Globus pallidus (tissue), 1 donor: ENCODE measurements at regions not wholly inside any gene's neighbourhood (a gene's known extent, or its start where the extent isn't known, plus 50 kb on each side); places are given as distances from the start of the nearest gene placed in this dataset.
"Not testable (repeated sequence)": the region's sequence is repeated elsewhere in the genome, so short reads cannot be mapped to it uniquely, and the experiment has no call there.

Experiments used
- DNase-seq: peaks from one replicate; pipeline ENCODE4 v3.0.0-alpha.2; 2015; ENCODE audit warnings: low spot score

DNA sequence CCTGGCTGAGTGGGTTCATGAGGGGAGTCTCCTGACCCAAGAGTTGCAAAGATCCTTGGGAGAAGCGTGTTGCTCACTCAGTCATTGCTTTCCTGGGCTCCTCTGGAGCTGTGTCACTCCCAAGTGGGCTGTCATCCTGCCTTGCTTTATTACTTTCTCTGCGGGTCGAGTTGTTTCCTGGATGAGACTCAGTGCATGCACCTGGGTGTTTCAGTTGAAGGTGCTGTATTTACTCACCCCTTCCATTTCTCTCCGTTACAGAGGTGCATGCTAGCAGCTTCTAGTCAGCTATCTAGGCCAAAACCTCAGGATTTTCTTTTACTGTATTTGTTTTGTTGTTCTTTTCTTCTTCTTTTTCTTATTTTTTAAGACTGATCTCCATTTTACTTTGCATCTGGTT lies 785.5 kb upstream of the EDIL3 start:
- DNase-seq = no peak

DNA sequence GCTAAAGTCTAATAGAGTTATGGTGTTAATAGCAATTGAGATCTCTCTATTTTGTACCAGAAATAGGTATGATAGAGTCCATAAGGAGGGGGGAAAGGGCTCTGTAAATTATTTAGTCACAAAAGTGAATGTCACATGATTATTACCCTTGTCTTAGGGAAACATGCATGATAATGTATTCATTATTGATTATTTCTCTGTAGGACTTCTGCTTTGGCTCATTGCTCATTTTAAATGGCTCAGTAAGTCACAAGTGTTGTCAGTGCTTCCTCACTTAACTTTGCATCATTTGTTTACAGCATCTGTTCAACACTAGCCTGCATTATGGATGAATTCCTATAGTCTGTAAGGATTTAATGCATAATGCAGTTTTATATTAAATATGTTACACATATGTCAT lies 788.8 kb upstream of the EDIL3 start:
- no peak for DNase-seq

DNA sequence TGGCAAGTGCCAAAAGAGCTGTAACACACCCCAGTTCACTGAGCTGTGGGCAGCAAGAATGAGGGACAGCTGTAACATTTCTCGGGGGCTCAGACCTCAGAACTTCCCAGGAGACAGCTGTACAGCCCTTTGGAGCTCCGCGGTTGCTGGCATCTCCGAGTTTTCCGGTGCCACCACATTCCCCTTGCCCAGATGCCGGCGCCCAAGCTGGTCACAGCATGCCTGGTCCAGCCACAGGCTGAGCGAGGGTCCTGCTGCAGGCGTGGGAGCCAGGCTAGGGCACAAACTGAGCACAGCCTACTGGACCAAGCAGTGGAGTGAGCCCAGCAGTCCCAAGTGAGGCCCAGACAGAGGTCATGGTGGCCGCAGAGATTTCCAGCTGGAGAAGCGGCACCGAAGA lies 797.7 kb upstream of the EDIL3 start:
- no peak for DNase-seq

DNA sequence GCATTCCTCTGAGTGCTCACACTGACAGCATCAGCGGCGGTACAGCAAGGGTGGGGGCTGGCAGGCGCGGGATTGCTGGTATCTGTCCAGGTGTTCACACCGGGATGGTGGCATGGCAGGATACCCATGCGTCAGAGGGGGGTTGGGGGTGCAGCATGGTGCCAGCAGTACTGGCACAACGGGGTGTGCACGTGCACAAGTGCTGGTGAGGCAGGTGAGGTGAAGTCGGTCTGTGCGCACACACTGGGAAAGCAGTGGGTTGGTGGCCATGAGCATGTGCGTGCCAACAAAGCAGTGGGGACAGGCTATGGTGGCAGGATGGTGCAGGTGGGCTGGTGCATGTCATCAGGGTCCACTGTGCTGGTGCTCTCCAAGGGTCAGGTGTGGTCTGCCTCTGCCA lies 819.6 kb upstream of the EDIL3 start:
- DNase-seq = no peak

DNA sequence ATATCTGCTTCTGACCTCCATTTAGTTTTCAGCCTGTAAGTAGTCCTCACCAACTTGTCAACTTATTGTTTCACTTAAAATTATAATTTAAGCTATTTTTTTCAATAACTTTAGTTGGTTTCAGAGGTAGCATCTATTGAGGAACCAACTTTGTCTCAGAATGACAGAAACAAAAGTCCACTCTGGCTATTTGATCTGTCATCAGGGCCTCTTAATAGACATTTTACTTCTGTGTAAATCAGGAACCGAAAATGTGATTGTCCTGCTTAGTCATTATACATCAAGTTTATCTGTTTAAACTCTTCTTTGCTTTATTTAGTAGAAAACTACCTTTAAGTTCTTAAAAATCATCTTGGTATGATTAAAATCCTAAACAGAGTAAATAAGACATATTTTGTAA lies 820.8 kb upstream of the EDIL3 start:
- no peak for DNase-seq

DNA sequence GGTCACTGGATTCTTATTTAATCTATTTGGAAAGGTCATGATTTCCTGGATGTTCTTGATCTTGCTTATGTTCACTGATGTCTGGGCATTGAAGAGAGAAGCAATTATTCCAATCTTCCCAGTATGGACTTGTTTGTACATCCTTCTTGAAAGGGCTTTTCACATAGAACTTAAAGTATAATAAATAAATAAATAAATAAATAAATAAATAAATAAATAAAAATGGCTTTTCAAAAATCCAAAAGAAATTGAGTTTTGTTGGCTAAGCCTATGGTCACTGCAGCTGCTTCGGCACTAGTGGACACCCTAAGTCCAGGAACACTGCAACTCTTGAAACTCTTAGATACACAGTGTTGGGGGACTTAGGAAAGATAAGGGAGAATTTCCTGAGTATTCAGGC lies 840.7 kb upstream of the EDIL3 start:
- DNase-seq = no peak

DNA sequence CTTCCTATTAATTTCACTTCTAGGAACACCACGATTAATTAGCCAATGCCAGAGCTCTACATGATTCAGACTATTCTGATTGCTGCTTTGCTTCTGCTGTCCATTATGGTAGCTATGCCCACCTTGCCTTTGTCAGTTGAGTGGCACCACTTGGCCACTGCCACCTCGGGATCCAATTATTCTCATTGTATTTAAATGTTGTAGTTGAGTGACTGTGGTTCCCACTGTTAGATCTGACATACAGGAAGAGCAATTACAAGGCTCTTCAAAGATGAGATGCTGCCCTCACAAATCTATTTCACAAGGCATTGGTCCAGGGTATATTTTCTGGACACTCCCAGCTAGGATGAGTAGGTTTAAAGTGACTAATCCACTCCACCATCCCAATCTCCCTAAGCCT lies 864.5 kb upstream of the EDIL3 start:
- no peak for DNase-seq

DNA sequence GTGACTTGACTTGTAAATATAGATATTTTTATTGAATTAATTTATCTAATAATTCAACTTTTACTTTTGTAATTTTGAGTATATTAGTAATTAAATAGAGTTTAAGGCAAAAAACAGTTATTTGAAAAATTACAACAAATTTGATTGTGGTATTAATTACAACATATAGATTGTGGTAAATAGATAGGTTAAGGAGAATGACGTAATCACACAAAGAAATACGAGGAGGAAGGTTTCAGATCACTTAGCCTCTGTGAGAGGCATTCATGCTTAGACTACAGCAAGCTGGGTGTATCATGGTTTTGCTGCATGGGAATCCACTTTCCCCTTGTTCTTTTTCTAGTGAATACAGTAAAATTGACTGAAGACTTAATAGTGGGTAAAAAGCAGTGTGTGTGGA lies 878.4 kb upstream of the EDIL3 start:
- DNase-seq = no peak

DNA sequence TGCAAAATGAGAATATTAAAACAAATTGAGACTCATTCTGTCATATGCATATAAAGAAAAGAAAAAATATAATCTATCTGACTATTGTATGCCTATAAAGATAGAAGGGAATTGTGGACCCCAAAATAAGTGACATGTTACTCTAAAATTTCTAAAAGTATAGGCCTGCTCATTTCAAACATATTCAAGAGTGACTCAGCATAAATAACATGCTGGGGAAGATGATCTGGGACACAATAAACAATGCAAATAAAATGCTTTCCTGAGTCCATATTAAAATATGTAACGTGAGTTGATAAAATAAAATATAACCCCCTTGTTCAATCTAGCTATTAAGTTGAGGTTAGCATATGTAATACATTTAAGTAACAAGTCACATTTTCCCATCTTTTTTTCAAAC lies 882.0 kb upstream of the EDIL3 start:
- no peak for DNase-seq

DNA sequence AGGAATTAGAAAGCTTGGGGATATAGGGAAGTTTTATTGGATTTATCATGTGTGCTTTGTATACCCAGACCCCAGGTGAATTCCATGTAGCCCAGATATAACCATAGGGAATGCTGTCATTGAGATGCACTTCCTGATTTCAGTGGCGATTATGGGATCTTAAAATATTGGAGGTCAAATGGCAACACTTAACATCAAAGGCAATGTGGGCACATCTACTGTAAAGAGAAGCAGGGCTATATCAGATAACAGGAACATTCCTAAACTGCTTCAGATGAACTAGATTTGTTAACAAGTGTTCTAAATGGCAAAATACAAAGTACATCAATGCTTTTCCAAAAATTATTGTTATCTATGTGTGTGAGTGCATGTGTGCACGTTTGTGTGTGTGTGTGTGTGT lies 883.5 kb upstream of the EDIL3 start:
- no peak for DNase-seq

DNA sequence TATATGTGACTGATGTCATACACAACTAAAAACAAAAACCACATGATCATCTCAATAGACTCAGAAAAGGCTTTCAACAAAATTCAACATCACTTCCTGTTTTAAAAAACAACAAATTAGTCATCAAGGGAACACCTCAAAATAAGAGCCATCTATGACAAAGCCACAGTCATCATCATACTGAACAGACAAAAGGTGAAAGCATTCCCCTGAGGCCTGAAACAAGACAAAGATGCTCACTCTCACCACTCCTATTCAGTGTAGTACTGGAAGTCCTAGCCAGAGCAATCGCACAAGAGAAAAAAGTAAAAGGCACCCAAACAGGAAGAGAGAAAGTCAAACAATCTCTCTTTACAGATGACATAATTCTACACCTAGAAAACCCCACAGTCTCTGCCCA lies 893.5 kb upstream of the EDIL3 start:
- no peak for DNase-seq

DNA sequence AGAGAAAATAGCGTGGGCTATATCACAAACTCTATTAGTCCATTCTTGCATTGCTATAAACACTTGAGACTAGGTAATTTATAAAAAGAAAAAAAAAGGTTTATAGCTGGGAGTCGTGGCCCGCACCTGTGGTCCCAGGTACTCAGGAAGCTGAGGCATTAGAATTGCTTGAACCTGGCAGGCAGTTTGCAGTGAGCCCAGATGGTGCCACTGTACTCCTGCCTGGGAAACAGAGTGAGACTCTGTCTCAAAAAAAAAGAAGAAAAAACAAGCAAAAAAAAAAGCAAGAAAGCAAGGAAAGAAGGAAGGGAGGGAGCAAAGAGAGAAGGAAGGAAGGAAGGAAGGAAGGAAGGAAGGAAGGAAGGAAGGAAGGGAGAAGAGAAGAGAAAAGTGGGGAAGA lies 904.2 kb upstream of the EDIL3 start:
- no peak for DNase-seq

DNA sequence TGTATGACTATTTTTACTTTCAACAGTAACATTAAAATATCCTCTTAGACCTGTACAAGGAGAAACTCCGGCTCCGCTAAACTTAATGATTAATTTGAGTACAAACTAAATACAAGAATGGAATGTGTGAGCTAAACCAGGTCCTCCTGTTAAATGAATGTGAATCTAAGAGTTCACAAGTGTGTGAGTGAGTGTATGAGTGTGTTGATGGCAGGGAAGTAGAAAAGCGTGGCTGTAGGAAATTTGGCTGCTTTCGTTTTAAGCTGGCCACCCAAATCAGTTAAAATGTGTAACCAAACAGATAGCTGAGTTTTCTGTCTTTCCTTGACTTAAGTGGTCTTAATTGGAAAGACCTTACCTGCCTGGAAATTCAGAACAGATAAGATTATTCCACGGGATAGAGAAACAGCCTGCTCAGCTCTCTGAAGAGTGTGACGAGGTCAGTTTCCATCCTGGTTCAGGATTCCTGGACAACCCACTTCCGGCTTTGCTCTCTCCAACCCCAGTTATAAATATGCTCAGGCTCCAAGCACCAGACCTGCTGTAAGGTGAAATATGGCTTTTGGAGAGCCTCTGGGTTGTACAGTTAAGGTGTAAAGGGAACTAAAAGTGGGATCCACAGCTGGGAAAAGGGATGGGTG lies 908.6 kb upstream of the EDIL3 start:
- DNase-seq = no peak

DNA sequence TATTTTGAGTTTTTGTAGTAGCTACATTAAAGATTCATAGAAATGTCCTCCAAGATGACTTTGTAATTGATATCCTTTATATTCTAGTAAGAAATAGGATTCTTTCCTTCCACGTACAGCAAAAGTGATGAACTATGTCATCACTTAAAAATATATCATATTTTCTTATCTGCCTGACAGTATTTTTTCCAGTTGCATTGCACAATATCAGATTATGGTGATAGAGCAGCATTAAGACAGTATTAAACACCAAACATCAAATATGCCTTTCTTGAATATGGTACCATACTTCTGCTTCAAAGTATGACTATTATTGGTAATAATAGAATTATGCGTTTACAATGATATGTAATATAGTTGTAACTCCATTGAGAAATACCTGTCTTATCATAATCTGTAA lies 919.8 kb upstream of the EDIL3 start:
- no peak for DNase-seq

DNA sequence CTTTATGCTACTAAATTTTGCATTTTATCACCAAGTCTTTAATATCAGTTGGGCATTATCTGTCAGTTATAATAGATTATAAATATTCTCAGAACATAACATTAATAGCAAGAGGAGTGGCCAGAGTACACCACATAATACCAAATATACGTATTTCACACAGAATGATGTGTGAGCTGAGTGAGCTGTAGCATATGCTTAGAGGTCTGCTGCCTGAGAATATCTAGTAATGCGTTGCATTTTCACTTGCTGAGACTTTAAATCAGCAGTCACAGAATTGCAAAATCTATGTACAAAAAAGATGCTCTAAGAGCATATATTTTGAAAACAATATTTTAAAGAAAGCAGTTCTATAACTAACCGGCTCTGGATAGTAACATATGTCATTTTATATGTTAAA lies 921.1 kb upstream of the EDIL3 start:
- DNase-seq = no peak

DNA sequence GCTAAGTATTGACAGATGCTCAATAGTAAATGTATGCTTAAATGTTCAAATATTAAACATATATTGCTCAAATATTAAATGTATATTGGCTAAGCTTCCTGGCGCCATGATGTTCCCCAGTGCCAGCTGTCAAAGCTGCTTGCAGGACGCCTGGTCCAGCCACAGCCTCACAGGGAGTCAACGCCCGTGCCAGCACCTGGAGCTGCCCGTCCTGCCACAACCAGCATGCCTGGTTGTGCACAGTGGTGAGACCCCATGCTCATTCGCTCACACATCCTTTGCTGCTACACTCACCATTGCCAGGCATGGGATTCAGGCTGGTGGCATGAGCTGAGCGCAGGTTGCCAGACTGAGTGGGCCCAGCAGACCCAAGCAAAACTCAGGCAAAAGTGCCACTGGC lies 926.9 kb upstream of the EDIL3 start:
- no peak for DNase-seq

DNA sequence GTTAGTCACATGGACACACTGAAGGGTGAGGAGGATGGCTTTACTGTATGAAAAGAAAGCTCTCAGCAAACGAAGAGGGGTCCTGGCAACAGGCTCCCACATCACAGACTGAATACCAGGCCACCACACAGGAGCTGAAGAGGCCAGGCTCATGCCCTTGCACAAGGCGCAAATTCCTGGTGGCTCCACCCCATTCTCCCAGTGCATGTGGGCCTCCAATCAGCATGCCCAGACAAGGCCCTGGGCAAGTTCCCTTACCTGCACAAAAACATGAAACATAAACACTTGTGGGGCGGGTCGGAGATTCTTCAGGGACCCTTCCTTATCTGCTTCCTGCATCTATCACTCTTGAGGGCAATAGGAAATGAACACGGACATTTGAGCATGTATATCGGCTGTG lies 935.8 kb upstream of the EDIL3 start:
- DNase-seq = no peak

DNA sequence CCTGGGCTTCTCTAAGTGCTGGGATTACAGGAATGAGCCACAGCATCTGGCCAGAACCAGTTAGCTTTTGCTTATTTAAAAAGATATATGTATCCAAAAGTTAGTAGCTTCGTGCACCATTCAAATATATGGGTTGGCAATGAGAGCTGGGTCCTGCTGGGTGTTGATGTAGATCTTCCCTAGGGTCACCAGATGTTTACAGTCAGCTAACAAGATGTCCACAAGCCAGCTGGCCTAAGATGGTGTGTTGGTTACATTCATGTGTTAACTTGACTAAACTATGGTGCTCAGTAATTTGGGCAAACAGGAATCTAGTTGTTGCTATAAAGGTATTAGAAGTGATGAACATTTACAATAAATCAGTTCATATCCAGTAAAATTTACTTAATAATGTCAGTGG lies 948.6 kb upstream of the EDIL3 start:
- DNase-seq = no peak

DNA sequence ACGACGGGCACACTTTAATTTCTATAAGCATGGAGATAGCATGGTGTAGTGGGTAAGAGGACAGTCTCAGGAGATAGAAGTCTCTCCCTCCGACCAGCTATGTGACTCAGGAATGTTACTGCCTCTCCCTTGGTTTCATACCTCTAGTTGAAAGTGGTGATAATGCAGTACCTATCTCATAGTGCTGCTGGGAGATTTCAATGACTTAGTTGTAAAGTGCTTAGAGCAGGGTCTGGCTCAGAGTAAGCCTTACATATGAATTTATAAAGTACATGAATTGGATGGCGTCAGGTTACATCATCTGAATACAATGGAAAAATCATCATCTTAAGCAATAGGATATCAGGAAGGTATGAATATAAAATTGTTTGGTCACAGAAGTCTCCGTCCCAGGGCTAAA lies 952.8 kb upstream of the EDIL3 start:
- DNase-seq = no peak

DNA sequence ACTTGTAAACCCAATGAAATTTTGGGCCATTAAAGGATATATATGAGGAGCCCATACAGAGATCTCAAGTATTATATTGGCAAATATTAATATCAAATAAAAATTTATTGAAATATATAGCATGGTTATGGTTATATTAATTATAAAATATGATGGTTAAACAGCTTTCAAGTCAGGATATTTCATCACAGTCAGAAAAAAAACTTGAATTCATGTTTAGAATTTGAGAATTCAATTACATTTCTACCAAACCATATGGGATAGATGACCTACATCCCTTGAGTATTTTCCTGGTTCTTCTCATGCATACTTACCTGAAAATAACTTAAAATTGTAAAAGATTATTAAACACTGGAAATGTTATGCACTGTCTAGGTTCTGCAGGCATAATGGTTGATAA lies 956.1 kb upstream of the EDIL3 start:
- no peak for DNase-seq

DNA sequence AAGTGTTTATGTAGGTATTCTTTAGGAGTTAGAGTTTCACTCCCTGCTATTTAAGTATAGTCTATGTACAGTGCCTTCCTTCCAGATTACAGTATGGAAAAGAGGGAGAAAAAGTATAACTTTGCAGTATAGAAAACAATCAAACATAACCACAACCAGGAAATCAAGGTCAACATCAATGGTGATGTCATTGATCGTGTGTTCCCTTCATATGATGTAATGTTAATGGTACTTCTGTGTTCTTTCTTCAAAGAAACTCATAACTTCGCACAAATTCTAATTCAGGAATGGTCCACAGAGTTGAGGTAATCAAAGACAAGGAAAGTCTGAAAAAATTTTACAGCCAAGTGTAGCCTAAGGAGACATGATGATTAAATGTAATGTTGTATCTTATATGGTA lies 961.1 kb upstream of the EDIL3 start:
- DNase-seq = no peak

DNA sequence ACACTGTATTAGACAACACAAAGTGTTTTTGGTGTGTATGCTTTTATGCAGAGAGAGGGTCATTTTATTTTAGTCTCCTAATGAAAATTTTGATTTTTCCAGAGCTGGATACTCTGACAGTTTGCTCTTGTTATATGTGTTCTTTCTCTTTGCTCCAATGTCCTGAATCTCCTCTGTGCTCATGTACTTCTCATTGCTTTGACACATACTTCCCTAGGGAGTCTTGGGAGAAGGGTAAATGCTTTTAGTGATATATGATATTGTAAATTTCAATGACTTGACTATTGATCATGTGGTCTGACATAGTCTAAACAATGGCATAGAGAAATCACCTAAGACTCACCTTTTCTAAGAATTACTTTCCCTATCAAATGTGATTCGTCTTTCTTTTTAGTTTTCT lies 972.6 kb upstream of the EDIL3 start:
- no peak for DNase-seq

DNA sequence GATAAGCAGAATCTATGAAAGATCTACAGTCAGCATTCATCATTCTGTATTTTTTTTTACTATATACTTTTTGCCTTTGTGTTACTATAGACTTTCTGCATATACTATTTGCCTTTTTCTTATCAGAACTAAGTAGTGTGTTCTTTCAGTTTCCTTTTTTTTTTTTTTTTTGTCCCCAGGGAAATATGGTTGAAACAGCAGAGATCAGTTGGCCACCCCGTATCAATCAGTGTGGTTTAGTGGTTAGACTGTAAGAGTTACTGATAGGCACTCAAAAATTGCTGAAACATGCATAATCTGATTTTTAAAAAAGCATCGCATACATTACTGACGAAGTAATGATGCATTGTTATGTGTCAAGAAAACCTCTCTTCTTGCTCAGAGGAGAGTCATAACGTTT lies 990.8 kb upstream of the EDIL3 start:
- no peak for DNase-seq

DNA sequence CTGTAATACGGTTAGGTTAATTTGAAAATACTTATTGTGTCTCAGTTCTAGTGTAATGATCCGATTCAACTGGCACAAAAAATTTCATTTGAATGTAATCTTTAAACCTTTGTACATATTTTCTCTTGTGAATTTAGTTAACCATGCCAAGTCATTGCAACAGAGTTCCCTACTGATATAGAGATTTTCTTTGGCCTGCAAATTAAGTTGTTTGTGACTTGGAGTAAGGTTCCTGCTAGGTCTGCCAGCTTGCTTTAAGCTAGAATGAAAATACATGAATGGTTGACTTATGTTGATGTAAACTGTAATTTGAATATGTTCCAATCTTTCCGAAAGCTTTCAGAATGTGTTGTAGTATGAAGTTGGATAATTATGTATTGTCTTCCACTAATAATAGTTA lies 1004.1 kb upstream of the EDIL3 start:
- no peak for DNase-seq

DNA sequence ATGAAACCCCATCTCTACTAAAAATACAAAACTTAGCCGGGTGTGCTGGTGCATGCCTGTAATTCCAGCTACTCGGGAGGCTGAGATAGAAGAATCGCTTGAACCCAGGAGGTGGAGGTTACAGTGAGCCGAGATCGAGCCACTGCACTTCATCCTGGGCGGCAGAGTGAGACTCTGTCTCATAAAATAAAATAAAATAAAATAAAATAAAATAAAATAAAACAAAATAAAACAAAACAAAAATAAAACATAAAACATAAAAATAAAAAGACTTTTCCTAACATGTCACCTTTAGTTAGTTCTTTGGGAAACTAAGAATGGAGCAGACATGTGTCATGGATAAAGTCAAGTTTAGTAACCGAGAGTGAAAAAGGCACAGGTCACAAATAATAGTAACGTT lies 1007.6 kb upstream of the EDIL3 start:
- not testable (repeated sequence) for DNase-seq
